PC-9 (cell line): ENCODE measurements at regions not wholly inside any gene's neighbourhood (a gene's known extent, or its start where the extent isn't known, plus 50 kb on each side); places are given as distances from the start of the nearest gene placed in this dataset.

Experiments
- BruUV-seq: library from RNA; stranded (reverse); fragments of 400-500 nt; replicated peaks from 2 replicates; lab custom pipeline; 2021; lab: Mats Ljungman, UMichigan
- CTCF ChIA-PET: fragments of 300-600 bp; sonication (Branson Sonifier 250); formaldehyde crosslinking; loops from one replicate; lab custom pipeline; 2022; ENCODE audit warnings: antibody characterized with exemption; lab: Charles Lee
- POLR2A ChIA-PET: fragments of 300-600 bp; sonication (Branson Sonifier 250); formaldehyde crosslinking; loops from one replicate; lab custom pipeline; 2022; ENCODE audit warnings: antibody characterized with exemption; ENCODE audit not compliant: unreplicated experiment; lab: Charles Lee
- DNase-seq, 2 experiments: peaks; one replicate each; pipeline versions ENCODE4 v3.0.0 to v3.0.0-alpha.2; 2015 to 2022; ENCODE audit warnings: mixed read lengths in 1 of 2
- H2AFZ ChIP-seq: fragments of 200-600 bp; sonication (generic); 2 replicates; pipeline ENCODE4 v1.8.1; 2017; ENCODE audit warnings: antibody characterized with exemption
- H3F3A ChIP-seq: fragments of 200-600 bp; sonication (generic); 2 replicates; pipeline ENCODE4 v1.8.1; 2017; ENCODE audit warnings: antibody characterized with exemption, mild to moderate bottlenecking, low read depth; ENCODE audit not compliant: insufficient read depth
- H3K27ac ChIP-seq: fragments of 200-600 bp; sonication (generic); 2 replicates; pipeline ENCODE4 v1.6.1; 2016; ENCODE audit warnings: mixed run types
- H3K27me3 ChIP-seq: fragments of 200-600 bp; sonication (generic); 2 replicates; pipeline ENCODE4 v1.6.1; 2016; ENCODE audit warnings: low read depth, mixed run types; ENCODE audit not compliant: insufficient read depth
- H3K36me3 ChIP-seq: fragments of 200-600 bp; sonication (generic); 2 replicates; pipeline ENCODE4 v1.6.1; 2016; ENCODE audit warnings: low read depth, mixed run types
- H3K4me1 ChIP-seq: fragments of 200-600 bp; sonication (generic); replicated peaks from 2 replicates; pipeline ENCODE4 v1.6.1; 2016; ENCODE audit warnings: mixed run types; ENCODE audit not compliant: insufficient read depth
- H3K4me2 ChIP-seq: fragments of 200-600 bp; sonication (generic); 2 replicates; pipeline ENCODE4 v1.6.1; 2017; ENCODE audit warnings: mixed run types
- H3K4me3 ChIP-seq: fragments of 200-600 bp; sonication (generic); 2 replicates; pipeline ENCODE4 v1.6.1; 2016; ENCODE audit warnings: mixed run types
- H3K79me2 ChIP-seq: fragments of 200-600 bp; sonication (generic); 2 replicates; pipeline ENCODE4 v1.6.1; 2017; ENCODE audit warnings: low read depth, mixed run types
- H3K9me2 ChIP-seq: fragments of 200-600 bp; sonication (generic); 2 replicates; pipeline ENCODE4 v1.8.1; 2017; ENCODE audit warnings: mild to moderate bottlenecking; ENCODE audit not compliant: insufficient read depth
- H3K9me3 ChIP-seq: fragments of 200-600 bp; sonication (generic); 2 replicates; pipeline ENCODE4 v1.8.1; 2016; ENCODE audit warnings: low read depth; ENCODE audit not compliant: insufficient read depth
- H4K20me1 ChIP-seq: fragments of 200-600 bp; sonication (generic); 2 replicates; pipeline ENCODE4 v1.8.1; 2017; ENCODE audit not compliant: insufficient read depth
- EZH2 ChIP-seq: fragments of 200-600 bp; sonication (generic); IDR thresholded peaks from 2 replicates; pipeline ENCODE4 v1.8.0; 2017; ENCODE audit warnings: antibody characterized with exemption, low read depth
- intact Hi-C: fragments of 100-400 bp; cut with micrococcal nuclease; formaldehyde crosslinking; loops from one replicate; pipeline ENCODE4 v1.10.0; 2022; ENCODE audit not compliant: unreplicated experiment
- TF ChIP-seq, protein P1 (sequence below): fragments of 200-600 bp; sonication (generic); conservative IDR thresholded peaks from 2 replicates; pipeline ENCODE4 v1.6.1; 2017; ENCODE audit warnings: mixed run types, antibody characterized with exemption, mild to moderate bottlenecking, moderate library complexity

DNA sequence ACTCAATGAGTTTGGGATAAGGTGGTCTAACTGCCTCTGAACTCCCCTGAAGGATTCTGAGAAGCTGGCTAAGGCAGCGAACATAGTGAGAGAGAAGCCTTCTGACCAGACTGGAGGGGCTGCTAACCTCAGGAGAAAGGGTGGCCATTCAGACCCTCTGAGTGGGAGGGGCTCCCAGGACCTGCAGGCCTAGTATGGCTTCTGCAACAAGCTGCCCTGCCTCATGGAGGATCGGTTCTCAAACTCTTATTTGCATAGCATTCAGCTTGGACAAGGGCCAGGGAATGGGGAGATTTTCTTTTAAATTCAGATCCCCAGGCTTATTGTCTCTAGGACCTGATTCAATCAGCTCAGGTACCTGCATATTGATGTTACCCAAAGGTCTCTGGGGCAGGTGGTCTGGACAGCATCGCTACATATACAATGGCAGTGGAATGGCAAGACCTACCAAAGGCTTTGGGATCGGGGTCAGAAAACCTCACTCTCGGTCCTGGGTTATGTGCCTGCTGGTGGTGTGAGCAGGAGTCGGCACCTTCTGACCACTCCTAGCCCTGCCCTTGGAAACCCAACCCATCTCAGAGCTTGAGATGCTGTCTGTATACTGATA lies 599.1 kb downstream of the BRD1 start:
- Histone ChIP-seq H3K4me1 (no peaks in the 10 kb centered on the region), H3K79me2 (no peaks in the 10 kb centered on the region), H3K4me2 (no peak overlapping the region), H3K27me3 (peaks cover 54% of the 10 kb centered on the region), H3K4me3 (no peak overlapping the region), H3K36me3 (no peaks in the 10 kb centered on the region), H3K9me3 (no peaks in the 10 kb centered on the region), H2AFZ (no peak overlapping the region), H3K9me2 (no peaks in the 10 kb centered on the region), H4K20me1 (peaks cover 3% of the 10 kb centered on the region; the same call in 1 of the 2 replicates), H3K27ac (no peak overlapping the region), H3F3A (no peaks in the 10 kb centered on the region)
- CTCF ChIA-PET = no interaction called here
- TF ChIP-seq EZH2 = no peak
- TF ChIP-seq, protein P1, sequence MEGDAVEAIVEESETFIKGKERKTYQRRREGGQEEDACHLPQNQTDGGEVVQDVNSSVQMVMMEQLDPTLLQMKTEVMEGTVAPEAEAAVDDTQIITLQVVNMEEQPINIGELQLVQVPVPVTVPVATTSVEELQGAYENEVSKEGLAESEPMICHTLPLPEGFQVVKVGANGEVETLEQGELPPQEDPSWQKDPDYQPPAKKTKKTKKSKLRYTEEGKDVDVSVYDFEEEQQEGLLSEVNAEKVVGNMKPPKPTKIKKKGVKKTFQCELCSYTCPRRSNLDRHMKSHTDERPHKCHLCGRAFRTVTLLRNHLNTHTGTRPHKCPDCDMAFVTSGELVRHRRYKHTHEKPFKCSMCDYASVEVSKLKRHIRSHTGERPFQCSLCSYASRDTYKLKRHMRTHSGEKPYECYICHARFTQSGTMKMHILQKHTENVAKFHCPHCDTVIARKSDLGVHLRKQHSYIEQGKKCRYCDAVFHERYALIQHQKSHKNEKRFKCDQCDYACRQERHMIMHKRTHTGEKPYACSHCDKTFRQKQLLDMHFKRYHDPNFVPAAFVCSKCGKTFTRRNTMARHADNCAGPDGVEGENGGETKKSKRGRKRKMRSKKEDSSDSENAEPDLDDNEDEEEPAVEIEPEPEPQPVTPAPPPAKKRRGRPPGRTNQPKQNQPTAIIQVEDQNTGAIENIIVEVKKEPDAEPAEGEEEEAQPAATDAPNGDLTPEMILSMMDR = no peak
- intact Hi-C loops = no loop called here
- DNase-seq = no peak
- POLR2A ChIA-PET = no interaction called here
- BruUV-seq = no TSS peak

DNA sequence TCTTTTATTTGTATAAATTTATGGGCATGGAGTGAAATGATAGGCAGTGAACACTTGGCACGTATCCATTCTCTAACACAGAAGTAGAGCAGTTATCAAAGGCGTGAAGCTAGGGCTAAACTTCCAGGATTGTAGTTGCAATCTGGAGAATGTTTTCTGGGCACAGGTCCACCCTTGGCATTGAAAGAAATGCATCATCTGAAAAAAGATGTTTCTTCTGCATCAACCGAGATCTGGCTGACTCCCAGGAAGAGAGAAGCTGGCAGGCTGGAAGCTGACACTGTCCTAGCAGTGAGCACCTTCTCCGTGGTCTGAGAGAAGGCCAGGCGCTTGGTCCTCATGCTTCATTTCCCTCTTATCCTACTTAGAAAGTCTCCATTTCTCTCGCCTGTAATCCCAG lies 600.0 kb downstream of the BRD1 start:
- Histone ChIP-seq H3K4me1 (no peaks in the 10 kb centered on the region), H2AFZ (no peak overlapping the region), H3K4me2 (no peak overlapping the region), H3K36me3 (no peaks in the 10 kb centered on the region), H3K9me2 (no peaks in the 10 kb centered on the region), H3K27ac (no peak overlapping the region), H4K20me1 (peaks cover 3% of the 10 kb centered on the region; the same call in 1 of the 2 replicates), H3K27me3 (peaks cover 48% of the 10 kb centered on the region), H3K9me3 (no peaks in the 10 kb centered on the region), H3K4me3 (no peak overlapping the region), H3F3A (no peaks in the 10 kb centered on the region), H3K79me2 (no peaks in the 10 kb centered on the region)
- no TSS peak for BruUV-seq
- CTCF ChIA-PET = no interaction called here
- POLR2A ChIA-PET = no interaction called here
- TF ChIP-seq, protein P1 = no peak
- no peak for TF ChIP-seq EZH2
- DNase-seq = no peak
- intact Hi-C loops = no loop called here

DNA sequence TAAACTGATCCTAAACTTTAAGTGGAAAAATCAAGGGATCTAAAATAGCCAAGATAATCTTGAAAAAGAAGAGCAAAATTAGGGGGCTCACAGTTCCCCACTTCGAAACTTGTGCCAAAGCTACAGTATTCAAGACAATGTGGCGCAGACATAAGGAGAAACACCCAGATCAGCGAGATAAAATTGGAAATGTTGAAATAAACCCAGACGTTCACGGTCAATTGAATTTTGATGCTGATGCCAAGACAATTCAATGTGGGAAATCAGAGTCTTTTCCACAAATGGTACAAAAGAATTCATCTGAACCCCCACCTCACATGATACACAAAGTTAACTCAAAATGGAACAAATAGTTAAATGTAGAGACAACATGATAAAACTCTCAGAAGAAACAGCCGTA lies 601.6 kb downstream of the BRD1 start:
- Histone ChIP-seq H2AFZ (no peak overlapping the region), H3K4me2 (no peak overlapping the region), H3F3A (no peaks in the 10 kb centered on the region), H4K20me1 (peaks cover 3% of the 10 kb centered on the region; the same call in 1 of the 2 replicates), H3K9me3 (no peaks in the 10 kb centered on the region), H3K4me1 (no peaks in the 10 kb centered on the region), H3K27me3 (peaks cover 44% of the 10 kb centered on the region), H3K4me3 (no peak overlapping the region), H3K9me2 (no peaks in the 10 kb centered on the region), H3K36me3 (no peaks in the 10 kb centered on the region), H3K79me2 (no peaks in the 10 kb centered on the region), H3K27ac (no peak overlapping the region)
- intact Hi-C loops = no loop called here
- TF ChIP-seq, protein P1 = no peak
- no peak for TF ChIP-seq EZH2
- POLR2A ChIA-PET = no interaction called here
- no TSS peak for BruUV-seq
- CTCF ChIA-PET = no interaction called here
- no peak for DNase-seq
